SJSA1 (cell line): ENCODE measurements at regions not wholly inside any gene's neighbourhood (a gene's known extent, or its start where the extent isn't known, plus 50 kb on each side); places are given as distances from the start of the nearest gene placed in this dataset.
A peak's percentile ranks its signal among the peaks of the same experiment; 100 is the strongest.
"Not testable (repeated sequence)": the region's sequence is repeated elsewhere in the genome, so short reads cannot be mapped to it uniquely, and the experiment has no call there.

Source experiments
- DNase-seq, 2 experiments: peaks; one replicate each; pipeline ENCODE4 v3.0.0-alpha.2; 2015 to 2020; ENCODE audit warnings: low spot score in 2 of 2, low read depth in 1 of 2
- H3K27ac ChIP-seq: fragments of 250-450 bp; sonication (Bioruptor Pico); 2 replicates; pipeline ENCODE4 v1.5.1; 2020; ENCODE audit warnings: mild to moderate bottlenecking, moderate library complexity
- H3K27me3 ChIP-seq: fragments of 250-450 bp; sonication (Bioruptor Pico); replicated peaks from 2 replicates; pipeline ENCODE4 v1.5.1; 2020; ENCODE audit warnings: mild to moderate bottlenecking, moderate library complexity
- H3K36me3 ChIP-seq: fragments of 250-450 bp; sonication (Bioruptor Pico); 2 replicates; pipeline ENCODE4 v1.5.1; 2020; ENCODE audit warnings: mild to moderate bottlenecking
- H3K4me1 ChIP-seq: fragments of 250-450 bp; sonication (Bioruptor Pico); replicated peaks from 2 replicates; pipeline ENCODE4 v1.6.1; 2021; ENCODE audit warnings: mild to moderate bottlenecking
- H3K4me3 ChIP-seq: fragments of 250-450 bp; sonication (Bioruptor Pico); 2 replicates; pipeline ENCODE4 v1.5.1; 2020; ENCODE audit warnings: mild to moderate bottlenecking
- H3K9me3 ChIP-seq: fragments of 250-450 bp; sonication (Bioruptor Pico); replicated peaks from 2 replicates; pipeline ENCODE4 v1.5.1; 2020; ENCODE audit warnings: mild to moderate bottlenecking

- Histone ChIP-seq H3K27ac (no peak overlapping the region), H3K4me3 (no peak overlapping the region), H3K4me1 (0 out of 2 replicates have a peak, but pooled peaks cover 5% of the 10 kb centered on the region), H3K9me3 (no peaks in the 10 kb centered on the region), H3K36me3 (no peaks in the 10 kb centered on the region), H3K27me3 (no peaks in the 10 kb centered on the region)
- DNase-seq = no peak
Measured at GRCh38 chr16:79836144-79836543, 235.6 kb upstream of the MAF start.

GRCh38 chr16:79835194-79835593 lies 234.7 kb upstream of the MAF start:
- Histone ChIP-seq H3K4me1 (0 out of 2 replicates have a peak, but pooled peaks cover 5% of the 10 kb centered on the region), H3K27ac (no peak overlapping the region)

DNA sequence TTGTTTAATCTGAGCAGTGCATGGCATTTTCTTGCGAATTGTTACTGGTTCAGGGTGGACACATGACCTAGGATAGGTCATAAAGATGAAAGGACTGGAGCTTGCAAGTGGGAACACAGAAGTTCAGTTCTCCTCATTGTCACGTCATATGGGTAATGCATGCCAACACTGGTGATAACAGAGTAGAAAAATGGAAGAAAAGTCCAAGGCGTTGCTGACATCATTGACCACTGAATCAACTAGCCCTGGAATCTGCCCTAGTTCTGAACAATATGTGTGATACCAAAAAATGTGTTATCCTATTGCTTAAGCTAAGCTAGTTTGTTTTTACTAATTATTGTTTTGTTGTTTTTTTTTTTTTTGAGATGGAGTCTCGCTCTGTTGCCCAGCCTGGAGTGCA lies 234.2 kb upstream of the MAF start:
- no peak overlapping the region for H3K4me3 ChIP-seq
- no peak for DNase-seq
- no peaks in the 10 kb centered on the region for H3K9me3 ChIP-seq
- 0 out of 2 replicates have a peak, but pooled peaks cover 5% of the 10 kb centered on the region for H3K4me1 ChIP-seq
- H3K27ac ChIP-seq = no peak overlapping the region
- no peaks in the 10 kb centered on the region for H3K27me3 ChIP-seq
- no peaks in the 10 kb centered on the region for H3K36me3 ChIP-seq

More at GRCh38 chr16:79835194-79835593, 234.7 kb upstream of the MAF start:
- DNase-seq = no peak
- Histone ChIP-seq H3K27me3 (no peaks in the 10 kb centered on the region), H3K36me3 (no peaks in the 10 kb centered on the region), H3K9me3 (no peaks in the 10 kb centered on the region), H3K4me3 (no peak overlapping the region)

GRCh38 chr16:79834003-79834402 lies 233.5 kb upstream of the MAF start:
- H3K36me3 ChIP-seq, H3K9me3 ChIP-seq, H3K27ac ChIP-seq, H3K4me3 ChIP-seq, H3K27me3 ChIP-seq, DNase-seq, H3K4me1 ChIP-seq: not testable (repeated sequence)

- no peak overlapping the region for H3K4me3 ChIP-seq
- no peak for DNase-seq
- H3K4me1 ChIP-seq = no peaks in the 10 kb centered on the region
- H3K27ac ChIP-seq = no peak overlapping the region
- H3K9me3 ChIP-seq = no peaks in the 10 kb centered on the region
- no peaks in the 10 kb centered on the region for H3K36me3 ChIP-seq
- H3K27me3 ChIP-seq = no peaks in the 10 kb centered on the region
Measured at GRCh38 chr16:79833559-79833958, 233.0 kb upstream of the MAF start.

DNA sequence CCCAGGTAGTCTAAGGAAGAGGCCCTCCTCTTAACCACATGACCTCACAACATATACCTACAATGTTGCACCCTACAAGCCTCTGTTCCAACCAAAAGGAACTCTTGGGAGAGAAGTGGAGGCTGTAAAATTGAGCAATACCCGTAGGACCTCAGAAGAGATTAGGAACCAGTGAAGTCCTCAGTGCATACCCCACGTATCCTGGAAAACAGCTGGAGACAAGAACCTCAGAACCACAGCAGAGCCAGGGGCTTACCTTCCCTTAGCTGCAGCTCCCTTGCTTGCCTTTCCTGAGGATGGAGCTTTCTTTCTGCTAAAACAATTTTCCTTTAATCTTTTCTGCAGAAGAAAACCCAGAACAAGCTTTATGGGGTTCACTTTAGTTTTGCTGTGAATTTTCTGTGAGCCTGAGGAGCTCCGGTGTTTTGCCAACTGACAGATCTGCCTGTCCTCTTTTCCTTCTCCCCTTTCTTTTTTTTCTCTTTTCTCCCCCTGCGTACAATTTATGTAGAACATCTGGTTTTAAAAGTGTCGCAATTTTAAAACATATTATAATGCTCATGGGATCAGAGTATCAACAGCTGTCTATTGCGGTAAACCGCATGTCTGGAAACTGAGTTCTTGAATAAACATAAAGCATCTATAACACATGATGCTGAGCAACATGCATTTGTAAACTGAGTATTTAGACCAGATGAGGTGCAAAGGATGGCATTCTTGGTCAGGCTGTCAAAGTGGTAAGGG lies 226.4 kb upstream of the MAF start:
- Histone ChIP-seq H3K36me3 (no peaks in the 10 kb centered on the region), H3K4me3 (no peak overlapping the region), H3K4me1 (no peaks in the 10 kb centered on the region), H3K27me3 (no peaks in the 10 kb centered on the region), H3K27ac (no peak overlapping the region), H3K9me3 (no peaks in the 10 kb centered on the region)
- DNase-seq = no peak

- no peaks in the 10 kb centered on the region for H3K9me3 ChIP-seq
- H3K27ac ChIP-seq = no peak overlapping the region
- H3K4me1 ChIP-seq = no peaks in the 10 kb centered on the region
- no peaks in the 10 kb centered on the region for H3K36me3 ChIP-seq
- no peaks in the 10 kb centered on the region for H3K27me3 ChIP-seq
- H3K4me3 ChIP-seq = no peak overlapping the region
- DNase-seq = no peak
Measured at GRCh38 chr16:79825002-79825401, 224.5 kb upstream of the MAF start.

DNA sequence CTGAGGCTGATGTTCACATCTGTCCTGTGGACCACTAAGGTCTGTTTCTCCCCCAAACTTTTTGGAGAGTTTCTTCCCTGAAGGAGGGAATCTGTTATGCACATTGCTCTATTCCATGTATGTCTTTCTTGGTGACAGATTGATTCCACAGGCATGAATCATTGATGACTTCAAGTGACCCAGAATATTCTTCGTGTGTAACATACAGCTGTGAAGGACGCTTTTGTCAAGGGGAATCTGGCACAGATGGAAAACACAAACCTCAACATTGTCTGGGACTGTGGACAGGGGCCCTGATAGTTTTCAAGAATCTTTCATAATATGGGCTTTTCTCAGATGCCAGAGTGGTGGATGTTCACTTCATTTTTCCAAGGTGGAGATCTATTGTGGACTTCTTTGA lies 223.1 kb upstream of the MAF start:
- Histone ChIP-seq H3K27ac (no peak overlapping the region), H3K36me3 (no peaks in the 10 kb centered on the region), H3K4me3 (no peak overlapping the region), H3K9me3 (no peaks in the 10 kb centered on the region), H3K27me3 (no peaks in the 10 kb centered on the region), H3K4me1 (no peaks in the 10 kb centered on the region)
- DNase-seq = no peak

DNA sequence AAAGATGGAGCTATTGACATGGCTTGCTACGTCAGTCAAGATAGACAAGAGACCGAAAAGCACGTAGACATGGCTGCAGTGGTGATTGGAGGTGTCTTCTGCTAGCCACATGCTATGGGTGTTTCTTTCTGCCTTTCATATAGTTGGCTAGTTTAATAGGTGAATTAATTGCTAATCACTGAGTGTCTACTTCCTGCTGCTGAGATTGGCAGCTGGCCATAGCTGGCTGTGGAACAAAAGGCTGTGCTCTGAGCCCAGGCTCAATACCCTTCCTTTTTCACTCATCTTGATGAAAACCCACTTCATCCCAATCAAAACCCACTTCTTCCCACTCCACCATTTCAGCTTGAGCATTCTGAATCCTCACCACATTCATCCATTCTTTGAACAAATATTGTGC lies 221.4 kb upstream of the MAF start:
- no peak for DNase-seq
- Histone ChIP-seq H3K36me3 (no peaks in the 10 kb centered on the region), H3K4me3 (no peak overlapping the region), H3K27me3 (no peaks in the 10 kb centered on the region), H3K9me3 (no peaks in the 10 kb centered on the region), H3K4me1 (no peaks in the 10 kb centered on the region), H3K27ac (no peak overlapping the region)

GRCh38 chr16:79816081-79816497 lies 215.6 kb upstream of the MAF start:
- Histone ChIP-seq H3K9me3 (no peaks in the 10 kb centered on the region), H3K36me3 (no peaks in the 10 kb centered on the region), H3K4me3 (no peak overlapping the region), H3K27me3 (no peaks in the 10 kb centered on the region), H3K4me1 (peaks cover 10% of the 10 kb centered on the region), H3K27ac (no peak overlapping the region)
- DNase-seq = no peak

DNA sequence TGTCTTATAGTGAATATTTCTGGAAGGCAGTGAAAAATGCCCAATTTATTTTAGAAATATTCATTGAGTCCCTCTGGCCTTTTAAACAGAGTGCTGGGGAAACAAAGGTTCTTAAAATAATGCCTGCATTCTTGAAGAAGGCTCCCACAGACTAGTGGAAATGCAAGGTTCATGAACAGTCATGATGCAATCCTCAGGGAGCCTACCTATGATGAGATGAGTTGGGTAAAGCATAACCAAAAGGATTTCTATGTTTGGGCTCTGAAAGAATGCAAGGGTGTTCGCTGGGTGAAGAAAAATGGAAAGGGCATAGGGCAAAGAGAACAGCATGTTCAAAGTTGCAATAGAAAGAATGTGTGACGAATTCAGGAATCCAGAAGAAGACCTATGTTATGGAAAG lies 214.5 kb upstream of the MAF start:
- Histone ChIP-seq H3K36me3 (no peaks in the 10 kb centered on the region), H3K9me3 (no peaks in the 10 kb centered on the region; the same call in 1 of the 2 replicates), H3K27me3 (no peaks in the 10 kb centered on the region), H3K4me1 (peaks cover 10% of the 10 kb centered on the region), H3K4me3 (no peak overlapping the region), H3K27ac (no peak overlapping the region)
- no peak for DNase-seq

DNA sequence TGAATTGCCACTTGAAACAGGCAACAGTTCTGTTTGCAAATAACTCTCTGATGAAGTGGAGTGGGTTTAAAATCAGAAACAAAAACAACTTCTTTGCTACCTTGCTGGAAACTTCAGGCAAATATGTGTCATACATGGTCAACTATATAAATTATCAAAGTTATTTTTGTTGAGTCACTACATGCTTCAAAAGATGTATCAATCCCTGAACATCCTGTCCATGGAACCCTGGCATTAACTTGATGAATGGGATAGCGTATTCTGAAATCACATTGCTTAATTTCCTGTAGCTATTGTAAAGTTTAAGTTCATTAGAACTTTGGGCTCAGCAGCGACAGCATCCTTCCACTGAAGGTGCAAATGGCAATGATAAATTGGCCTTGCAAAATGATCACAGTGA lies 213.6 kb upstream of the MAF start:
- Histone ChIP-seq H3K4me1 (peaks cover 10% of the 10 kb centered on the region), H3K36me3 (no peaks in the 10 kb centered on the region), H3K4me3 (no peak overlapping the region), H3K27me3 (no peaks in the 10 kb centered on the region), H3K9me3 (no peaks in the 10 kb centered on the region; the same call in 1 of the 2 replicates), H3K27ac (no peak overlapping the region)
- no peak for DNase-seq

GRCh38 chr16:79811541-79811940 lies 211.0 kb upstream of the MAF start:
- H3K27me3 ChIP-seq = no peaks in the 10 kb centered on the region
- H3K36me3 ChIP-seq = no peaks in the 10 kb centered on the region
- H3K27ac ChIP-seq = no peak overlapping the region
- H3K4me1 ChIP-seq = peaks cover 10% of the 10 kb centered on the region
- H3K9me3 ChIP-seq = no peaks in the 10 kb centered on the region; the same call in 1 of the 2 replicates
- H3K4me3 ChIP-seq = no peak overlapping the region
- DNase-seq = peak in 1 of 2 experiments; percentile 13

DNA sequence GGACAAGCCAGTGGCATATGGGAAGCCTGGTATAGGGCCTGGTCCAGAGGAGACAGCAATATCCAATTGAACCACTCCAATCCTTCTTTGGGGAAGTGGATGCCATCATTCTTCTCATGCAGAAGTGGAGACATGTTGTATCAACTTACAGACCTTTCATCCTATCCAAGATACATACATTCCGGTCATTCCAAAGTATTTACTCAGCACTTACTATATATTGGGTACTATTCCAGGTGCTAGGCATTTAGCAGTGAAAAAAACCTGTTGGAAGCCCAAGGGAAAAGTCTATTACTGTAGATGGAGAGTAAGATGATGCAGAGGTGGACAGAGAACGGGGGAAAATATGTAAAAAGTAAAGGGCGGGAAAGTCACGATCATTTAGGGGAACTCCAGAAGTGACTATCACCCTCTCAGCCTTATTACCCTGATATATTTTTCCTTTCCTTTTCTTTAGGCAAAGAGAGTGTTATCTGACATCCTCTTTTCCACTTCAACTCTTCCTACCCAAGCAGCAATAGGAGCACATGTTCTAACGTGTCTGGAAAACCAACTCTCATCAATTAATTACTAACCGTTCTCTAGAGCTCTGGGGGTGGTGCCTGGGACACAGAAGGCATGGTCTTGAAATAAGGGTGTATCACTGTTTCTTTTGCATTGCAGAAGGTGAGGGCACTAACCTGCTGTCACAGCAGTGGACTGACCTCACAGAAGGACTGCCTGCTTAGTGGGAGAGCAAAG lies 210.1 kb upstream of the MAF start:
- no peaks in the 10 kb centered on the region; the same call in 1 of the 2 replicates for H3K27me3 ChIP-seq
- H3K4me1 ChIP-seq = peaks cover 10% of the 10 kb centered on the region
- H3K4me3 ChIP-seq = no peak overlapping the region
- no peaks in the 10 kb centered on the region; the same call in 1 of the 2 replicates for H3K9me3 ChIP-seq
- H3K36me3 ChIP-seq = no peaks in the 10 kb centered on the region
- DNase-seq = no peak
- no peak overlapping the region for H3K27ac ChIP-seq
